A673 (cell line): ENCODE measurements at regions not wholly inside any gene's neighbourhood (a gene's known extent, or its start where the extent isn't known, plus 50 kb on each side); places are given as distances from the start of the nearest gene placed in this dataset.

ENCODE experiments used
- BruUV-seq: library from RNA; stranded (reverse); fragments of 400-500 nt; replicated peaks from 2 replicates; lab custom pipeline; 2021; lab: Mats Ljungman, UMichigan
- CTCF ChIA-PET: fragments of 300-600 bp; sonication (Branson Sonifier 250); formaldehyde crosslinking; loops from one replicate; lab custom pipeline; 2022; ENCODE audit warnings: antibody characterized with exemption; lab: Charles Lee
- POLR2A ChIA-PET: fragments of 300-600 bp; sonication (Branson Sonifier 250); formaldehyde crosslinking; loops from one replicate; lab custom pipeline; 2022; ENCODE audit warnings: antibody characterized with exemption; ENCODE audit not compliant: low non-redundant PET; lab: Charles Lee
- DNase-seq: peaks from one replicate; pipeline ENCODE4 v3.0.0-alpha.2; 2015; ENCODE audit warnings: low spot score
- H3K27ac ChIP-seq: fragments of 200-600 bp; sonication (generic); 2 replicates; pipeline ENCODE4 v1.5.1; 2016; ENCODE audit warnings: mixed run types, low read depth, mild to moderate bottlenecking, mixed read lengths, antibody characterized with exemption, low read length; ENCODE audit not compliant: poor library complexity, severe bottlenecking
- H3K27me3 ChIP-seq: fragments of 200-600 bp; sonication (generic); replicated peaks from 2 replicates; pipeline ENCODE4 v1.6.1; 2017; ENCODE audit warnings: mixed run types, low read depth, mild to moderate bottlenecking, mixed read lengths, antibody characterized with exemption, low read length; ENCODE audit not compliant: insufficient read depth, poor library complexity
- H3K36me3 ChIP-seq: fragments of 200-600 bp; sonication (generic); 2 replicates; pipeline ENCODE4 v1.6.1; 2016; ENCODE audit warnings: mixed run types, mild to moderate bottlenecking, mixed read lengths, antibody characterized with exemption, low read length; ENCODE audit not compliant: insufficient read depth, poor library complexity, severe bottlenecking
- H3K4me1 ChIP-seq: fragments of 200-600 bp; sonication (generic); 2 replicates; pipeline ENCODE4 v1.6.1; 2017; ENCODE audit warnings: mixed run types, mild to moderate bottlenecking, mixed read lengths, antibody characterized with exemption, low read length; ENCODE audit not compliant: insufficient read depth, poor library complexity, severe bottlenecking
- H3K4me3 ChIP-seq: fragments of 200-600 bp; sonication (generic); 2 replicates; pipeline ENCODE4 v1.5.1; 2016; ENCODE audit warnings: low read depth, mixed run types, mild to moderate bottlenecking, mixed read lengths, low read length; ENCODE audit not compliant: poor library complexity, severe bottlenecking
- H3K9me3 ChIP-seq: fragments of 200-600 bp; sonication (generic); 2 replicates; pipeline ENCODE4 v1.6.1; 2016; ENCODE audit warnings: mixed run types, low read depth, mild to moderate bottlenecking, mixed read lengths, antibody characterized with exemption, low read length; ENCODE audit not compliant: poor library complexity, severe bottlenecking
- EZH2 ChIP-seq: fragments of 200-600 bp; sonication (generic); IDR thresholded peaks from 2 replicates; pipeline ENCODE4 v1.6.1; 2017; ENCODE audit warnings: borderline replicate concordance, low read depth, mild to moderate bottlenecking, mixed read lengths, antibody characterized with exemption, low read length; ENCODE audit not compliant: poor library complexity, severe bottlenecking
- intact Hi-C: fragments of 100-400 bp; cut with micrococcal nuclease; formaldehyde crosslinking; loops from one replicate; pipeline ENCODE4 v1.10.0; 2022; ENCODE audit not compliant: unreplicated experiment
- TF ChIP-seq, protein P1 (sequence below): fragments of 300-800, 200-600 bp; sonication (generic); conservative IDR thresholded peaks from 2 replicates; pipeline ENCODE4 v1.5.1; 2017; ENCODE audit warnings: low read depth, mild to moderate bottlenecking, antibody characterized with exemption, low read length, moderate library complexity, mixed read lengths

DNA sequence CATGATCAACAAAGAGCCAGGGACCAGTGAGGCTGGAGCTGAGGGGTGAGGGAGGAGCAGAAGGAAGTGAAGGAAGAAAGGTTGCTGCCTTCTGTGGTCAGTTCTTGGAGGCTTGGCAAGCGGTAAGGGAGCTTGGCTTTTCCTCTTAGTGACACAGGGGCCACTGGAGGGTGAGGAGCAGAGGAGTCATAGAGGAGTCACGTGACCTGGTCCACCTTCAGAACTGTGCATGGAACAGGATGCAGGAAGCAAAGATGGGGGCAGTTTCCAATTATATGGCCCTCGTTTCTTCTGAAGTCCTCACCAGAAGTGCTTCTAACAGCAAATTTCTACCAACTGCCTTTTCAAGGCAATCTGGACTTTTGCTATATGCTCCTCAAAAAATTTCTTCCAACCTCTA, 326.9 kb upstream of the SMIM21 start:
- H3K4me3 ChIP-seq: no peak overlapping the region
- ChIA-PET POLR2A (no interaction called here), CTCF (no interaction called here)
- H3K27ac ChIP-seq: no peak overlapping the region
- no TSS peak for BruUV-seq
- no peak for TF ChIP-seq EZH2
- TF ChIP-seq, protein P1, sequence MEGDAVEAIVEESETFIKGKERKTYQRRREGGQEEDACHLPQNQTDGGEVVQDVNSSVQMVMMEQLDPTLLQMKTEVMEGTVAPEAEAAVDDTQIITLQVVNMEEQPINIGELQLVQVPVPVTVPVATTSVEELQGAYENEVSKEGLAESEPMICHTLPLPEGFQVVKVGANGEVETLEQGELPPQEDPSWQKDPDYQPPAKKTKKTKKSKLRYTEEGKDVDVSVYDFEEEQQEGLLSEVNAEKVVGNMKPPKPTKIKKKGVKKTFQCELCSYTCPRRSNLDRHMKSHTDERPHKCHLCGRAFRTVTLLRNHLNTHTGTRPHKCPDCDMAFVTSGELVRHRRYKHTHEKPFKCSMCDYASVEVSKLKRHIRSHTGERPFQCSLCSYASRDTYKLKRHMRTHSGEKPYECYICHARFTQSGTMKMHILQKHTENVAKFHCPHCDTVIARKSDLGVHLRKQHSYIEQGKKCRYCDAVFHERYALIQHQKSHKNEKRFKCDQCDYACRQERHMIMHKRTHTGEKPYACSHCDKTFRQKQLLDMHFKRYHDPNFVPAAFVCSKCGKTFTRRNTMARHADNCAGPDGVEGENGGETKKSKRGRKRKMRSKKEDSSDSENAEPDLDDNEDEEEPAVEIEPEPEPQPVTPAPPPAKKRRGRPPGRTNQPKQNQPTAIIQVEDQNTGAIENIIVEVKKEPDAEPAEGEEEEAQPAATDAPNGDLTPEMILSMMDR: no peak
- no peaks in the 10 kb centered on the region for H3K9me3 ChIP-seq
- H3K4me1 ChIP-seq: no peaks in the 10 kb centered on the region
- intact Hi-C loops: no loop called here
- H3K36me3 ChIP-seq: no peaks in the 10 kb centered on the region
- H3K27me3 ChIP-seq: no peaks in the 10 kb centered on the region
- no peak for DNase-seq

DNA sequence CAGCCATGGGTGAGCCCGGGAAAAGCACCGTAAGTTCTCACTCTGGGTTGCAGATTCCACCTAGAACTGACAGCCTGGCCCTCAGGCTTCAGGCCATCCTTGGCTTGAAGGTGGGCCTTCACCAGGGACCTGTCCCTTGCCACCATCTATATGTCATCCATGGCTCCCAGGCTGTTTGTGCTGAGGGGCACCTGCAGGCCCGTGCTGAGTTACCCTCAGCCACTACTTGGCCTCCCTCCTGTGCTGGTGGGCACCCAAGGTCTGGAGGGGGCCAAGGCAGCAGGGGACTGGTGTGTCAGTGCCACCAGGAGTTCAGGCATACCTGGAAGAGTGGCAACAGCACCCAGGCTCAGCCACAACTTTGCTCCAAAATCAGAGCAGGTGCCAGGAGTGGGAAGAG, 326.2 kb upstream of the SMIM21 start:
- ChIA-PET CTCF (no interaction called here), POLR2A (no interaction called here)
- DNase-seq: no peak
- no peaks in the 10 kb centered on the region for H3K9me3 ChIP-seq
- no peak for TF ChIP-seq EZH2
- TF ChIP-seq, protein P1: no peak
- BruUV-seq: no TSS peak
- no peaks in the 10 kb centered on the region for H3K27me3 ChIP-seq
- no peaks in the 10 kb centered on the region for H3K4me1 ChIP-seq
- no peak overlapping the region for H3K4me3 ChIP-seq
- H3K36me3 ChIP-seq: no peaks in the 10 kb centered on the region
- H3K27ac ChIP-seq: no peak overlapping the region
- intact Hi-C loops: no loop called here

DNA sequence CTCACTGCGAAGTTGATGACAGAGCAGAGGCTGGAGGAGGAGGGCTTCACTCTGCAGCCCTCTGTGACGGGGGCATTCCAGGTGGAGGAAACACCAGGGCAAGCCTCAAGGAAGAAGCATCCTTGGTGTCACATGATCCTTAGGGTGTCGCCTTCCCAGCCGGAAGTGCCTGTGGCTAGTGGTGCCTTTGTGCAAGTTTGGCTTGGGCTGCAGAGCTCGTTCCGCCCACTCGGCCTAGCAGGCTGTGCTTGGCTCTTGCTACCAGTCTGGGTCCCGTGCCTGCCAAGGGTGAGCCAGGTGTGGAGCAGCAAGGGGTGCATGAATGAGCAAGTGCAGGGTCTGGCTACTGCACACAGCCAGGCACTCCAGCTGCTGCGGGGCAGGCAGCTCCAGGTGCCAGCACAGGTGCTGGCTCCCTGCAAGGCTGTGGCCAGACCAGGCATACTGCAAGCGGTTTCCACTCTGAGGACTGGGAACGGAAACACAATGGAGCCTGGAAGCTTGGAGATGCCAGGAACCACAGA, 325.3 kb upstream of the SMIM21 start:
- H3K27ac ChIP-seq: no peak overlapping the region
- H3K27me3 ChIP-seq: no peaks in the 10 kb centered on the region
- POLR2A ChIA-PET: no interaction called here
- no peaks in the 10 kb centered on the region for H3K9me3 ChIP-seq
- TF ChIP-seq, protein P1: no peak
- TF ChIP-seq EZH2: no peak
- no peak for DNase-seq
- H3K36me3 ChIP-seq: no peaks in the 10 kb centered on the region
- intact Hi-C loops: no loop called here
- BruUV-seq: no TSS peak
- CTCF ChIA-PET: no interaction called here
- H3K4me1 ChIP-seq: no peaks in the 10 kb centered on the region
- H3K4me3 ChIP-seq: no peak overlapping the region
